ENCODE measurements at regions not wholly inside any gene's neighbourhood (a gene's known extent, or its start where the extent isn't known, plus 50 kb on each side); places are given as distances from the start of the nearest gene placed in this dataset.
A peak's percentile ranks its signal among the peaks of the same experiment; 100 is the strongest.
"Not testable (repeated sequence)": the region's sequence is repeated elsewhere in the genome, so short reads cannot be mapped to it uniquely, and the experiment has no call there.

DNA sequence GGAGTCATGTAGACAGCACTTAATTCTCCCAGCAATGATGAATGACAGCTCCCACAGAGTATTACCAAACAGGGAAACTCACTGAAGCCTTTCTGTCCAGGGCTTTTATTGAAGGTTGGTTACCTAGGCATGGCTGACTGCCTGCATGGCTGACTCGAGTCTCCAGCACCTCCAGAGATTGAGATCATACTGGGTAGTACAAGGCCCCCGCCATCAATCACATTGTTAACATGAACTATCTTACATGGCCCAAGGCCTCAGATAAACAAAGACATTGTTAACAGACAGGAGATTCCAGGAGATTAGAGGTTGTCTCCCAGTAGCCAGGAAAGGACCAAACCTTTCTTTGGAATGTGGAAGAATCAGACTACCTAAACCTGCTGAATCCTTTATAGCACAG, 128.3 kb upstream of the LSM14A start:
- DNase-seq: no peak

DNA sequence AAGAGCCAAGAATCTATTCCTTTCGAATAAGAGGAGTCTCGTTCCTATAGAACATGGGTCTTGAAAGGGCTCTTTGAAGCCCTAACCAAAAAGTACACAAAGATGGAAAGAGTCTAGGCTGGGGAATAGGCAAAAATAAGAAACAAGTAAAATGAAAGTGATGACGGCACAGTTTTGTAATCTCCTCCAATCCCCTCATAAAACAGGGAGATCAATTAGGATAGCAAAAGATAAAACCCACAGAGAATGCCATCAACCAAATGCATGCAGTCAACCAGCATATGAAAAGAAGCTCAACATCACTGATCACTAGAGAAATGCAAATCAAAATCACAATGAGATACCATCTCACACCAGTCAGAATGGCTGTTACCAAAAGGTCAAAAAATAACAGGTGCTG, 122.4 kb upstream of the LSM14A start:
- no peak for DNase-seq

DNA sequence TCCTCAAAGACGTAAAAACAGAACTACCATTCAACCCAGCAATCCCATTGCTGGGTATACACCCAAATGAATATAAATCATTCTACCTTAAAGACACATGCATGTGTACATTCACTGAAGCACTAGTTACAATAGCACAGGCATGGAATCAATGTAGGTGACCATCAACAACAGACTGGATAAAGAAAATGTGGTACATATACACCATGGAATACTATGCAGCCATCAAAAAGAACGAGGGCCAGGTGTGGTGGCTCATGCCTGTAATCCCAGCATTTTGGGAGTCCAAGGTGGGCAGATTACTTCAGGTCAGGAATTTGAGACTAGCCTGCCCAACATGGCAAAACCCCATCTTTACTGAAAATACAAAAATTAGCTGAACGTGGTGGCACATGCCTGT, 121.9 kb upstream of the LSM14A start:
- DNase-seq: not testable (repeated sequence)

DNA sequence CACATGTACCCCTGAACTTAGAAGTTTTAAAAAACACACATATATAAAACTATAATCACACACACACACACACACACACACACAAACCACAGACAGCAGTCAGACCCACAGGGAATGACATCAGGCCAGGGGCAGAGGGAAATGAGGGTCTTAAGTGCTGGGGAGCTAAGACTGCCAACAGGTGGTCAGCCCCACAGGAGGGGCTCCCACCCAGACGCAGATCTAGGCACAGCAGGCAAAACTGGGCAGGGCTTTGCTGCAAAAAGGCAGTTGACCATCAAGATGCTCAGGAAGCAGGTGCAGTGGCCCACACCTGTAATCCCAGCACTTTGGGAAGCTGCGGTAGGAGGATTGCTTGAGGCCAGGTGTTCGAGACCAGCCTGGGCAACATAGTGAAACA, 121.0 kb upstream of the LSM14A start:
- DNase-seq: no peak

DNA sequence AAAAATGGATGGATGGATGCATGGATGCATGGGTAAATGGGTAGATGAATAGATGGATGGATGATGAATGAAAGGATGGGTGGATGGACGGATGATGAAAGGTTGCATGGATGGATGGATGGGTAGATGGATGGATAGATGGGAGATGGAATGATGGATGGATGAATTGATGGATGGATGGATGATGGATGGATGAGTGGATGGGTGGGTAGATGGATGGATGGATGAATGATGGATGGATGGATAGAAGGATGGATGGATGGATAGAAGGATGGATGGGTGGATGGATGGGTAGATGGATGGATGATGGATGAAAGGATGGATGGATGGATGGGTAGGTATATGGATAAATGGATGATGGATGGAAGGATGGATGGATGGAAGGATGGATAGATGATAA, 115.1 kb upstream of the LSM14A start:
- DNase-seq: no peak

DNA sequence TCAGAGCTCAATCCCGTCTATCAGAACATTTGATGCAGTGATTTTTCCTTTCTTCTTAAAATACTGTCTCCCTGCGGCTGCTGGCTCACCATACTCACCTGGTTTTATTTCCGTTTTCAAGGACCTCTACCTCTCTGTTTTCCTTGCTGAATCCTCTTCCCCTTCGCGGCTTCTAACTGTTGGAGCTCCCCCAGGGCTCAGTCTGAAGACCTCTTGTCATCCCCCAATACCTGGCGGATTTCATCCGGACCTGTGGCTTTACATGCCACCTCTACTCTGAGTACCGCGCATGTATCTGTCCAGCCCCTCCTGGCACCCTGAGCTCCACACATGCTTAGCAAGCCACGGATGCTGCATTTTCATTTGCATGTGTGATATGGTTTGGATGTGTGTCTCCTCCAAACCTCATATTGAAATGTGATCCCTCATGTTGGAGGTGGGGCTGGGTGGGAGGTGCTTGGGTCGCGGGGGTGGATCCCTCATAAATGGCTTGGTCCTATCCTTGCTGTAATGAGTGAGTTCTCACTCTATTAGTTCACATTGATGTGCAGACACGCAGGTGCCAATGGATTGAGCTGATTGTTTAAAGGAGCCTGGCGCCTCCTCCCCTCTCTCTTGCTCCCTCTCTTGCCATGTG, 106.2 kb upstream of the LSM14A start:
- DNase-seq: no peak

DNA sequence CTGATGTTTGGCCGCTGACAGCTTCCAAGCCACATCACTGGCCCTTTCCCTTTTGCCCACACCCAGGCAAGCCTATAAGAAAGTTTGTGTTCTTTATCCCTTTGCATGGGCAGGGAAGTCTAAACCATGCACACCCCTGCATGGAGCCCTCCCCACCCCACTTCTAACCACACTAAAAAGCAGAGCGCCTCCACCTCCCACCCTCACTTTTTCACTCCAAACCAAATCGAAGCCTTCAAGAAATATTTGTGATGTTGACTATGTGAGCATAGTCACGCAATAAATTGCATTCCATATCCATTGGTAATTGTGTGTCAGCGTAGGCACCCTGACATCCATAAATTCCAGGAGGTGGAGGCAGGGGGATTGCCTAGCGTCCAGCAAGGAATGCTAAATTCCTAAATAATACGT, 104.4 kb upstream of the LSM14A start:
- DNase-seq: no peak

DNA sequence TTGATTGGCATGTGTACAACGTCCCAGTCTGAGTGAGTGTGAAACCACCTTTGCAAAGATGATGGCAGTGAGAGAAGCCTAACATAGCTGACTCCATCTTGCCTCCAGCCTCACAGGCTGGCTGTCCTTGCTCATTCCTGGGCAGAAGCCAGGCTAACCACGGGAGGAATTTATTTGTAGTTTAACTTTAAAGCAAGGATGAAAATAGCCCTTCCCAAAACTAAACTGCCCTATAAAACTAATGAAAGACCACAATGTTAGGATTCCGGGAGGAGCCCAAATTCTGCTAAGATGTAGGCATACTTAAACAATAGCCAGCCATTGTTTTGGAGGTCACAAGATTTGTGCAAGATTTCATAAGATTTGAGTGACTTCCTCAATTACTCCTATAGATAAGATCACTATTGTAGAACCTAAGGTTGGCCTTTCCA, 96.6 kb upstream of the LSM14A start:
- no peak for DNase-seq

DNA sequence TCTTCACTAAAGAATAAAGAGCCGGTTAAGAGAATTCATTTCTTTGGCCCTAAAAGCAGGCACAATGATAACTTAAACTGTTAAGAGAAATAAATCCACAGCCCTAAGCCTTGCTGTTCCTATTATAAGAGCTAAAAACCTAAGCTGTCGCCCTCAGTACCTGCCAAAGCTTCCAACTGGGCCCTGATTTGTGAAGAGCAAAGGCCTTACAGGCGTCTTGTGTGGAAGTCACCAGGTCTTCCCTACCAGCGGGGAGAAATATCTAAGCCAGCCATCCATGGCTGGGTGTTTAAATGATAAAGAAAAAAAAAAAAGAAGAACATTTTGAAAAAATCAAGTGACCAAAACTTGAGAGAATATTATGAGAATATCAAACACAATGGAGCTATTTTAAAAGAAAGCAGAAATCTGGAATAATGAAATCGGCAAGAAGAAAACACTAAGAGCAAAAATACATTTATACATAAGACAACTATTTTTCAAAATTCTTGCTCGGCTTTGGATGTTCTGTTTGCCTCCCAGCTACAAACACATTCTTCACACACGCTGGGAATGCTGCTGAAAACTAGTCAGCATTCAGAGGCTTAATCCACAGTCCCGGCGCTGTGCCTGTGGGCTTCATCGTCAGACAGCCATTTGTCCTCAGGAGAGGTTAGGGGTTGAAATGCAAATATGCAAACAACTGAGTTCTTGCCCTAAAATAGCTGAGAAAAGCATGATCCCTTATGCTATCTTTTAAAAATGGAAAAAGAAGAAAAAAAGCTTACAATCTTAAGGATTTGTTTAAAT, 89.8 kb upstream of the LSM14A start:
- DNase-seq: peak; percentile 6

DNA sequence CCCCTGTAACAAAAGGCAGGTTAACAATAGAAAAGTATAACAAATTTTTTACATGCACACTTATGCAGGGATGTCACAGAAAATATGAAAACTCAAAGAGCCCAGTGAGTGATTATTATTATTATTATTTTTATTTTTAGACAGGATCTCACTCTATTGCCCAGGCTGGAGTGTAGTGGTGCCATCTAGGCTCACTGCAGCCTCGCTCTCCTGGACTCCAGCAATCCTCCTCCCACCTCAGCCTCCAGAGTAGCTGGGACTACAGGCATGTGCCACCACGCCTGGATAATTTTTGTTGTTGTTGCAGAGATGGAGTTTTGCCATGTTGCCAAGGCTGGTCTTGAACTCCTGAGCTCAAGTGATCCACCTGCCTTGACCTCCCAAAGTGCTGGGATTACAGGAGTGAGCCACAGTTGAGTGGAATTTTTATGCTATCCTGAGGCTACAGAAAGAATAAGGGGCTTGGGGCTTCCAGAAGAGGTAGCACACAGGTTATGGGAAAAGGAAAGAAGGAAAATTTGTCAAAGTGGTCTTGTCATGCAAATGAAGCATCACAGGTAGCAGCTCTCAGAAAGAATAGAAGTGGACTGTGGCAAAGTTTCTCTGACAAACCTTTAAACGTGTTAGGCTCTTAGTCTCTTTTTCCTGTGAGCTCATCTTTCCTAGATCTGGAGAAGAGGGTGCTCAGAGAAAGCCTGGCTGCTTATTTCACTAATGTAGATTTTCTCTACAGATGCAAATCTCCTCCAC, 87.7 kb upstream of the LSM14A start:
- no peak for DNase-seq

DNA sequence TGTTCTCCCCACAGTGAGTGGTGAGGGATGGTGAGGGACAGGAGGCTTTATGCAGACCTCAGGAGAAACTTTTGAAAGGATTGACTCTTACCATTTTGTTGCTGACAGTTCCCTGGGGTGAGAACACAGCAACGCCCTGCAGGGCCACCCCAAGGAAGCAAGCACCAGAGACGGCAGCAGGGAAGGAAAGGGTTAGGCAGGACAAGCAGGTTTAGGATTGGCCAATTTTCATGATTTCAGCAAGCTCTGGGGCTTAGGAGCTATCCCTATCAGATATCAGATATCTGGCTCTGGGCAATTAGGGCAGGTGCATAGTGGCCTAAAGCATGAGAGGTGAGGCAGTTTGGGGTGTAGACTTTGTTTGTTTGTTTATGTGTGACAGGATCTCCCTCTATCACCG, 87.0 kb upstream of the LSM14A start:
- no peak for DNase-seq

DNA sequence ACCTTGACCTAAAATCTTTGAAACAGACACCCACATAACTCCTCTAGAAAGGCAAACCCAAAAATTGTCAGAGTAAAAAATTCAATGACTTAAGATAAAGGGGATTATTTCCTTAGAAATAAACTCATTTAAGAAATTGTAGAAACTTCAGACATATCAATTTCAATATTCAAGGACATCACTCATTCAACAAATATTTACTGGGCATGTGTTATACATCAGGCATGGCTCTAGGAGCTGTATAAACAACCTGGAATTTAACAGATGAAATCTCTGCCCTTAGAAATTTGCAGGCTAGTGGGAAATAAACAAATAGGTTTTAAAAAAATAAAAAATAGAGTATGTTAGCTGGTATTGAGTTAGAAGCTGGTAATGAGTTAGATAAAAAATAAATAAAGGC, 84.0 kb upstream of the LSM14A start:
- no peak for DNase-seq

DNA sequence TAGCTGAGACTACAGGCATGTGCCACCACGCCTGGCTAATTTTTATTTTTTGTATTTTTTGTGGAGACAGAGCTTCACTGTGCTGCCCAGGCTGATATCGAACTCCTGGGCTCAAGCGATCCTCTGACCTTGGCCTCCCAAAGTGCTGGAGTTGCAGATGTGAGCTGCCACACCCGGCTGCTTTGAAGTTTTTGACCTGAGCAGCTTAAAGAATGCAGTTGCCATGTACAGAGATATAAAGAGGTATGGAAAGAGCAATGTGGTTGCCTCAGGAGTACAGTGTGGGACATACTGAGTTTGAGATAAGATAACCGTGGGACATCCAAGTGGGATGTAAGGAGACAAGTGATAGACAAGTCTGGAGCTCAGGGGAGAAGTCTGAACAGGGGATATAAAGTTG, 82.7 kb upstream of the LSM14A start:
- no peak for DNase-seq

DNA sequence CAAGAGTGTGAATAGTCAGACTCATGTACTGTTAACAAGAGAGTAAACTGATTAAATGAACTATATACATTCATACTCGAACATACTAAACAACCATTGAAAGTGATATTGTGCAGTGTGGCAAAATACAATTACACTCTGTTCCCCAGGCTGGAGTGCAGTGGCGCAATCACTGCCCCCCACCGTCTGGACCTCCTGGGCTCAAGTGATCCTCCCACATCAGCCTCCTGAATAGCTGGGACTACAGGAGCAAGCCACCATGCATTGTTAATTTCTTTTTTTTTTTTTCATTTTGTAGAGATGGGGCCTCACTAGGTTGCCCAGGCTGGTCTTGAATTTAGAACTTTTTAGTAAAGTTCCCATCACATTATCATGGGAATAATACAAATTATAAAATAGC, 77.3 kb upstream of the LSM14A start:
- DNase-seq: no peak

DNA sequence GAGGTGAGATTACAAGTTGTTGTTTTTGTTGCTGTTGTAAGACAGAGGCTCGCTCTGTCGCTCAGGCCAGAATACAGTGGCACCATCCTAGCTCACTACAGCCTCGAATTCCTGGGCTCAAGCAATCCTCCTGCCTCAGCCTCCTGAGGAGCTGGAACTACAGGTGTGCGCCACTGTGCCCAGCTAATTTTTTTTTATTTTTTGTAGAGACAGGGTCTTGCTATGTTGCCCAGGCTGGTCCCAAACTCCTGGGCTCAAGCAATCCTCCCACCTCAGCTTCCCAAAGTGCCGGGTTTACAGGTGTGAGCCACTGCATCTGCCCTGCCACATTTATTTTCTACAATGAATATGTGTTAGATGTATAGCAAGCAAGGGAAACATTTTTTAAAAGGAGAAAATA, 76.9 kb upstream of the LSM14A start:
- DNase-seq: not testable (repeated sequence)

DNA sequence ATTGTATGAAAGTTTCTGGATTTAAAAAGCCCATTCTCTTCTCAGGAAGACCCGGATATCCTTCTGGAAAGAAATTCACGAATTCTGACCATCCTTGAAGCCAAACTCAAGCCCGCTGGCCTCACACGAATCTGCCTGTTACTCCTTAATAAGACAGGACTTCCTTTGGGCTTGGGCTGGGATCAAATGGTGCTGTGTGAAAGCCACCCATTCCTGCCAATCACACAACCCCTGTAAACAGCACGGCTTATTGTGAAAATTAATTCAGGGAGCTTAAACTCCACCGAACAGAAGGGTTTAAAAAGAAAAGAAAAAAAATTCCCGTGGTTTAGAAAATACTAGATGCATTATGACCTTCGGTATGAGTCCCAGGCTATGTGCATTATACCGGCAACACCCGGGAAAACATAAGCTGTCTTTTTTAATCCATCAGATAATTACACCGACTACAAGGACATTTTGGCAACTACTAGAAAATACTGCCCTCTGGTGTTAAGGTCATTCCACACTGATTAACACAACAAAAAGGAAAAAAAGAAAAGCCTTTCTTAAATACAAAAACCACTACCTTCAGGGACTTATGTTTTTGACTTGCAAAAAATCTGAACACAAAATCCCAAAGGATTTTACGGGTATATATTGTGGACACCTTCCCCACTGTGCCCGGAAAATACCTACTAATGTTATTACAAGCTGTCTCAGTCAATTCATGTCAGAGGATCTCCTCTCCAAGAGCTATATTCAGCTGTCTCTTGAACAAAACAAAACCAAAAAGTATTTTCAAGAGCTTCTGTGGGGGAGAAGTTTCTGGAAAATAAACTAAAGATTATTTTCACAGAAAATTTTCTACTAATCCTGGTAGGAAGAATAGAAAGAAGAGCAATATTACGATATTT, 76.0 kb upstream of the LSM14A start:
- peak; percentile 1 for DNase-seq

DNA sequence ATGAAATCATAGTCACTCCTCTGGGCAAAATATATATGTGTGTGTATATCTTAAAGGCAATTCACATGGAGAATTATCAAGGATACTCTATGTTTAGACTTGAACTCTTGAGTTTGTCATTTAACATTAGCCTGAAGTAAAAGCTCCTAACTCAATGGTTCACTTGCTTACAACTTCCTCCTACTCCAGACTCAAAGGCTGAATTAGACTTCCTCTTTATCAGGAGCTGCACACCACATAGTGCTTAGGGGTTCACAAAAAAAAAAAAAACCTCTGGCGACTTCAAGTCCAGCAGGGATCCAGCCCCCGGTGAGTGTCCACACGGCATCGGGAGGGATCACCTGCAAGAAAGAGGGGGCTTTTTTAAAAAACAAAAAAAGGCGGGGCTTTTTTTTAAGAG, 68.2 kb upstream of the LSM14A start:
- DNase-seq: no peak

DNA sequence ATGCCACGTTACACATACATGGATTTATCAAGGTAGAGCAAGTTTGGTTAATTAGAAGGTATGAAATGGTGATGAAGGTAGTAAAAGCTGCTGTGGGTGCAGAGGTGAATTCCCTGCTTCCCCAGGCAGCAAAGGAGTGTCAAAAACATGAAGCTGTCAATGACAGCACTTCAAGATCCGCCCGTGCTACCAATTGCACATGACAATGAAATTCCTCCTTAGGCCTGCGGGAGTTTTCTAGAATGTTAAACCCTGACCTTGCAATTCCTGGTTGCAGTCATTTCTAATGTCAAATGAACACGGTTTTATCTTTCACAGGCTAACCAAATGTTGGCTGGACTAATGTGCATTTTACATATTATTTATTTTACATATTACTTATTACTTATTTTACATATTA, 67.7 kb upstream of the LSM14A start:
- DNase-seq: no peak

DNA sequence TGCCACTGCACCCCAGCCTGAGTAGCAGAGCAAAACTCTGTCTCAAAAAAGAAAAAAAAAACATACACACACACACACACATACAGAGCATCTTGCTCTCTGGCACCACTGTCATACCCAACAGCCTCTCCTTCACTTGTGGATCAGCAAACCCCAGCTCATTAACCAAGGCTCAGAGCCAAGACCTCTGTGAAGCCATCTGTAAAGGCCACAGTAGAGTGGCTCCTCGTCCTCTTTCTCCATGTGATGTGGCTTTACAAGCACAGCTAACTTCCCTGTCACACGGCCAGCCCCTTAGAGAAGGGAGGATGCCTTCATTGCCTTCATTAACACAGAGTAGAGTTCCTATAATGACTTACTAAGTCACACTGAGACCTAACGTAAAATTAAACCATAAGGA, 62.7 kb upstream of the LSM14A start:
- no peak for DNase-seq

DNA sequence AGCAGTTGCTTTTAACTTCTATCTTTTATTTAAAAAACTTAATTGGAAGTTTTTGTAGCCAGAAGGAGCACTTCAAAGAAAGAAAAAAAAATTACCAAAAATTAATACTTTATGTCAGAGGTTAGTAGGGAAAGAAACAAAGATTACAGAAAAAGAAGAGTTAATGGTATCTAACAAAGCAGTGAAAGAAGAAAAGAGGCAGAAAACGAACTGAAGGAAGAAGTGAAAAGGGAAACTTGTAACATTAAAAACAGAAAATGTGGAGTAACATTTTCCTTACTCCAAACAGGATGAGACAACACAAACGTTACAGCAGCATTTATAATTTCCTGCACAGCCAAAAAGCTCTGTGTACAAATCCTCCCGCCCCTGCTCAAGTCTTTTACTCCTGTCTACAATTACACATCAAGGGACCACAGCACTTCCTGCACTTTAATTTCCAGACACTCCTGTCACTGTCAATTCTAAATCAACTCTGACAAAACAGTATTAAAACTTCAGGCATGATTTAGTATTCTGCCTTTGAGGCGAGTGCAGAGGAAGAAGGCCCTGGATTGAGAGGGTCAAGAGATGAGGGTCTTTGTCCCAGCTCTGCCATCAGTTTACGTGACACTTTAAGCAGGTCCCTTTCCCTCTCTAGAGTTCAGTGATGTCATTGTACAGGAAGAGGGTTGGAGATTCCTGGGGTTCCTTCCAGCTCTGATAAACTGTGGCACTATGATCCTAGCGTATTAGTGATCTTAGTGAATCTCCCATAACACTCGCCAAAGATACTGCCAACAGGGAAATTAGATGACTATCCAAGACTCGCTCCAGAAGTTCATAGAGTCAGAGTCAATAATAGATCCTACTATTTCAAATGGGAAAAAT, 53.2 kb upstream of the LSM14A start:
- DNase-seq: no peak

DNA sequence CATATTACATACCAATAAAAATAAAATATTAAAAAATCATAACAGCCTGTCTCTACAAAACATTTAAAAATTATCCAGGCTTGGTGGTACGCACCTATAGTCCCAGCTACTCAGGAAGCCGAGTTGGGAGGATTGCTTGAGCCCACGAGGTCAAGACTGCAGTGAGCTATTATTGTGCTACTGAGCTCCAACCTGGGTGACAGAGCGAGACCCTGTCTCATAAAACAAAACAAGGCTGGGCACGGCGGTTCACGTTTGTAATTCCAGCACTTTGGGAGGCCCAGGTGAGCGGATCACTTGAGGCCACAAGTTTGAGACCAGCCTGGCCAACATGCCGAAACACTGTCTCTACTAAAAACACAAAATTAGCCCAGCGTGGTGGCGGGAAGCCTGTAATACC, 52.2 kb upstream of the LSM14A start:
- DNase-seq: no peak
